ENCODE measurements at regions not wholly inside any gene's neighbourhood (a gene's known extent, or its start where the extent isn't known, plus 50 kb on each side); places are given as distances from the start of the nearest gene placed in this dataset.
A peak's percentile ranks its signal among the peaks of the same experiment; 100 is the strongest.

DNA sequence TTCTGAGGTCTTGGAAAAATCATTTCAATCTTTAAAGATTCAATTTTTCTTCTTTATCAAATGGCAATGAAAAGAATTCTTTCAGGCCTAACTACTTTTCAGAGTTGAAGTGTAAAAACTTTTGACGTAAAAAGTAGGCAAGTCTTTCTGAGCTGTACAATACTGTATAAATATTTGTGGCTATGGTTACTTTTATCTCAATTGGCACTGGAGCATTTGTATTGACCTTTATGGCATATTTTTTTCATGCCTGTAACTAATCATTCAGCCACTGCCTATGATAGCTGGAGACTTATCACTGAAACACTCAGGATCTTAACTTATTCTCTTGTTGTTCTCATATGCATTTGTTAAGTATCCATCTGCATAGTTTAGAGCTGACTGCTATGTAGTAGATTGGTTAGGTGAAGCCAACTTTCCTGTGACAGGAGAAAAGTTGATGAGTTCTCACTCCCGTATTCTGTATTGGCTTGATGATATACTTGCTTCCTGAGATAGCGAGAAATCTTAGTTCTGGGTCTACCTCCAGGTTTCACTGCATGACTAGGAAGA is 290.4 kb upstream of the TBL1XR1 start:
- Histone ChIP-seq H3K9me3 (peaks cover 0 to 15% (median 0%) of the 10 kb centered on the region in 12 donors), H3K36me3 (no peaks in the 10 kb centered on the region), H3K4me1 (peaks cover 0 to 28% (median 15%) of the 10 kb centered on the region in 12 donors), H3K4me3 (no peak overlapping the region), H3K27me3 (no peaks in the 10 kb centered on the region), H3K27ac (no peak overlapping the region)
- DNase-seq (no peak), ATAC-seq (peak in 2 of 4 donors; percentile 73 to 88)
- TF ChIP-seq, protein P1, sequence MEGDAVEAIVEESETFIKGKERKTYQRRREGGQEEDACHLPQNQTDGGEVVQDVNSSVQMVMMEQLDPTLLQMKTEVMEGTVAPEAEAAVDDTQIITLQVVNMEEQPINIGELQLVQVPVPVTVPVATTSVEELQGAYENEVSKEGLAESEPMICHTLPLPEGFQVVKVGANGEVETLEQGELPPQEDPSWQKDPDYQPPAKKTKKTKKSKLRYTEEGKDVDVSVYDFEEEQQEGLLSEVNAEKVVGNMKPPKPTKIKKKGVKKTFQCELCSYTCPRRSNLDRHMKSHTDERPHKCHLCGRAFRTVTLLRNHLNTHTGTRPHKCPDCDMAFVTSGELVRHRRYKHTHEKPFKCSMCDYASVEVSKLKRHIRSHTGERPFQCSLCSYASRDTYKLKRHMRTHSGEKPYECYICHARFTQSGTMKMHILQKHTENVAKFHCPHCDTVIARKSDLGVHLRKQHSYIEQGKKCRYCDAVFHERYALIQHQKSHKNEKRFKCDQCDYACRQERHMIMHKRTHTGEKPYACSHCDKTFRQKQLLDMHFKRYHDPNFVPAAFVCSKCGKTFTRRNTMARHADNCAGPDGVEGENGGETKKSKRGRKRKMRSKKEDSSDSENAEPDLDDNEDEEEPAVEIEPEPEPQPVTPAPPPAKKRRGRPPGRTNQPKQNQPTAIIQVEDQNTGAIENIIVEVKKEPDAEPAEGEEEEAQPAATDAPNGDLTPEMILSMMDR (IDR thresholded peaks at IDR 0.05), result no peak
- TF ChIP-seq POLR2A (IDR thresholded peaks at IDR 0.05), result no peak
- 58 to 71% (median 68%) methylated on average over 3 of the region's 3 CpGs for WGBS, 4 donors
- intact Hi-C loops (cut with DNase I), result loop anchor here in 3 of 10 donors (10.0 kb wide), 2 partner anchors 123 to 227 kb away; no protein-coding TSS in a partner anchor

DNA sequence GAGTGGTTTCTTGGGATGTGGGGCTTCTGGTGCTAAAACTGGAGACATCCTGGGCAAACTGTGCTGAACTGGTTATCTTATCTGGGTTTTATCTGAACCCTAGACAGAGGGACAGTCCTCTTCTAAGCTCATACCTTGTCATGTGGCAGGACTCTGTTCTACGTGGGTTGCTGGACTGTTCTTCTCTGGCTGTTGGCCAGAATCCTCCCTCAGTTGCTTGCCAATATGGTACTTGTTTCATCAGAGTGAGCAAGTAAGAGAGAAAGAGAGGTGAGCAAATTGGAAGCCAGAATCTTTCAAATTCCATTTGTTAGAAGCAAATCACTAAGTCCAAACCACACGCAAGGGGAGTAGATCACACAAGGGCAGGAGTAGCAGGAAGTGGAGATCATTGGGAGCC is 291.5 kb upstream of the TBL1XR1 start:
- no peak for ATAC-seq
- no peak overlapping the region for H3K4me3 ChIP-seq
- no peak for TF ChIP-seq POLR2A (IDR thresholded peaks at IDR 0.05)
- TF ChIP-seq, protein P1 (IDR thresholded peaks at IDR 0.05), result no peak
- H3K27ac ChIP-seq, result no peak overlapping the region
- no peaks in the 10 kb centered on the region for H3K27me3 ChIP-seq
- 54 to 66% (median 59%) methylated on average over 2 of the region's 2 CpGs for WGBS, 4 donors
- peaks cover 0 to 25% (median 15%) of the 10 kb centered on the region in 12 donors for H3K4me1 ChIP-seq
- intact Hi-C loops (cut with DNase I), result loop anchor here in 3 of 10 donors (10.0 kb wide), 2 partner anchors 124 to 226 kb away; no protein-coding TSS in a partner anchor
- H3K36me3 ChIP-seq, result no peaks in the 10 kb centered on the region
- peaks cover 0 to 15% (median 0%) of the 10 kb centered on the region in 12 donors for H3K9me3 ChIP-seq
- DNase-seq, result no peak

DNA sequence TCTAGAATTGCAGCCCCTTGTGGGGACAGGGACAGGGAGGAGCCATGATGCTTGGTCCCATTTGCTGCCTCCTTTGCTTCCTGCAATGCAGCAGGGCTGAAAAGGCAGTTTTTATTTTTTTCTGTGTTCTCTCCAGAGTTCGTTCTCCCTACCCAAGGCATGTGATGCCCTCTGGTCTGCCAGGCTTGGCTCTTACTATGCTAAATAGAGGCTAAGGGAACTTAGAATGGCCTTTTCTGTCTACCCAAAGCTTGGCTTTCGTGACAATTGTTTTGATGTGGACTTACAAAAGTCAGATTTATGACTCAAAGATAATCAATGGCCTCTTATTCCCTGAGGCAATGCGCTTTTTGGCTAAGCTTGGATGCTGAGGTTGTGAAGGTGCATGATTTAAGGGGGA is 293.3 kb upstream of the TBL1XR1 start:
- Histone ChIP-seq H3K4me3 (no peak overlapping the region), H3K27me3 (no peaks in the 10 kb centered on the region), H3K27ac (peak overlapping the region in 3 of 12 donors; percentile 23 to 60 (median 52)), H3K4me1 (peaks cover 0 to 25% (median 15%) of the 10 kb centered on the region in 12 donors), H3K36me3 (no peaks in the 10 kb centered on the region), H3K9me3 (peaks cover 0 to 6% (median 0%) of the 10 kb centered on the region in 12 donors)
- no peak for DNase-seq
- 54 to 71% (median 60%) methylated on average over 3 of the region's 3 CpGs for WGBS, 4 donors
- intact Hi-C loops (cut with DNase I), result loop anchor here in 3 of 10 donors (5.0 to 10.0 kb wide), 4 partner anchors 126 to 363 kb away; partner anchors contain the start of gene TBL1XR1 (in 1 of the 3)
- no peak for ATAC-seq
- TF ChIP-seq POLR2A (IDR thresholded peaks at IDR 0.05), result no peak
- TF ChIP-seq, protein P1 (IDR thresholded peaks at IDR 0.05), result no peak

DNA sequence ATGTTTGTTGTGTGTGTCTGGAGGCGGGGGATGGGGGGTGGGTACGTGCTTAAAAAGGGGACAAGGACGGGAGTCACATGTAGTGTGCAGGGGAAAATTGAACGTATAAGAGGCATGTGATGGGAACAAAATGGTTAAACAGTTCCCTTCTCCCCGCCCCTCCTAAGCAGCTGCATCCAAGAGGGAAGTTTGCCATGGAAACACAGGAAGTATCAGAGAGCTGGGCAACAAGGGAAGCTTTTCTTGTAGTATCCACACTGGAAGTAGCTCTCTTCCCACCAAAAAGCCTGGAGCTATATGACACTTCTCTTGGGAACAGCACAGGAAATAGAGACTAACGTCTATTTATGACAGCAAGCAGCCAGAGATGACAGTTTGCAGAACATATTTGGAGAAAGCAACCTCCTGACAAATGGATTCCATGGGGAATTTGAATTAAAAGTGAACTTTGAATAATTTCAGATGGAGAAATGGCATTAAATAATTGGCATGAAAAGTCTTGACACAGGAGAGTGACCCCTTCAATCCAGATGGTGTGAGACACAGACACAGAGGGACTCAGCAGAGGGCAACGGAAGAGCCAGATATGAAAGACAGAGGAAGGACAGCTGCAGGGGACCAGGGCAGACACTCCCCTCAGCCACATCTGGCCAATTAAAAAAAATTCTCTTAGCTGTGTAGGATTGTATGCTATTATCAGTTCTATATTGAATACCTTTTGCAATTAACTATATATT is 294.2 kb upstream of the TBL1XR1 start:
- peak in 3 of 5 donors; percentile 25 to 58 (median 30) for DNase-seq

More for the DNA sequence above, 294.2 kb upstream of the TBL1XR1 start:
- Histone ChIP-seq H3K36me3 (no peaks in the 10 kb centered on the region), H3K27me3 (no peaks in the 10 kb centered on the region), H3K27ac (peak overlapping the region in 7 of 12 donors; percentile 8 to 60 (median 52)), H3K4me1 (peaks cover 0 to 25% (median 15%) of the 10 kb centered on the region in 12 donors), H3K9me3 (no peaks in the 10 kb centered on the region), H3K4me3 (no peak overlapping the region)
- intact Hi-C loops (cut with DNase I), result loop anchor here in 3 of 10 donors (5.0 to 10.0 kb wide), 4 partner anchors 127 to 364 kb away; partner anchors contain the start of gene TBL1XR1 (in 1 of the 3)
- ATAC-seq, result peak in 3 of 4 donors; percentile 63 to 83 (median 74)
- 30 to 45% (median 36%) methylated on average over 7 of the region's 7 CpGs for WGBS, 4 donors
- TF ChIP-seq, protein P1 (IDR thresholded peaks at IDR 0.05), result no peak
- no peak for TF ChIP-seq POLR2A (IDR thresholded peaks at IDR 0.05)

Measured in heart left ventricle (tissue), 16 donors.